HepG2 (cell line): ENCODE measurements at regions not wholly inside any gene's neighbourhood (a gene's known extent, or its start where the extent isn't known, plus 50 kb on each side); places are given as distances from the start of the nearest gene placed in this dataset.

ENCODE experiments used
- ATAC-seq: fragments of 200-7000 bp; cut with Tn5 transposase; 3 replicates; pipeline ENCODE4 v1.9.1; 2020; ENCODE audit warnings: mild to moderate bottlenecking, moderate library complexity
- BruUV-seq: library from RNA; stranded (reverse); fragments of 400-500 nt; replicated peaks from 2 replicates; lab custom pipeline; 2021; lab: Mats Ljungman, UMichigan
- CTCF ChIA-PET: fragments of 300-600 bp; formaldehyde crosslinking; extraction: SDS; loops from one replicate; lab custom pipeline; 2021; ENCODE audit warnings: low total read pairs, inconsistent platforms, low intra/inter-chr PET ratio; lab: Yijun Ruan, JAX
- POLR2A ChIA-PET: fragments of 350-600 bp; sonication (Branson Sonifier 250); formaldehyde crosslinking; loops from one replicate; lab custom pipeline; 2020; ENCODE audit warnings: antibody characterized with exemption, inconsistent platforms; lab: Yijun Ruan, JAX
- DNase-seq: peaks from one replicate; pipeline ENCODE4 v3.0.0-alpha.2; 2015; ENCODE audit warnings: low spot score
- FAIRE-seq: peaks from 3 replicates; lab custom pipeline; 2011; peaks lifted over from hg19 to GRCh38; lab: Jason Lieb, UNC
- H2AFZ ChIP-seq: one replicate; pipeline ENCODE4 v1.6.1; 2011; ENCODE audit warnings: low read length, inconsistent platforms
- H3K27ac ChIP-seq: fragments of 300-600 bp; 3 replicates; pipeline ENCODE4 v1.8.0; 2011; ENCODE audit warnings: mixed run types, mild to moderate bottlenecking, mixed read lengths, low read length, inconsistent platforms; ENCODE audit not compliant: insufficient read depth; ENCODE audit errors: extremely low read length
- H3K27me3 ChIP-seq, 2 experiments: fragments of 200-600 bp in 1 of 2; 2 replicates in 1 of 2; 3 replicates in 1 of 2; pipeline versions ENCODE4 v1.6.0 to v1.8.0; 2011; ENCODE audit warnings: low read length in 2 of 2, mild to moderate bottlenecking in 2 of 2, moderate library complexity in 2 of 2, inconsistent platforms in 1 of 2; ENCODE audit not compliant: insufficient read depth in 2 of 2, control insufficient read depth in 1 of 2
- H3K36me3 ChIP-seq, 2 experiments: fragments of 200-600 bp in 1 of 2; replicated peaks in 1 of 2; 2 replicates in 1 of 2; 3 replicates in 1 of 2; pipeline versions ENCODE4 v1.5.1 to v1.8.0; 2011; ENCODE audit warnings: low read length in 2 of 2, inconsistent platforms in 1 of 2; ENCODE audit not compliant: insufficient read depth in 2 of 2, control insufficient read depth in 1 of 2
- H3K4me1 ChIP-seq: 2 replicates; pipeline ENCODE4 v1.5.1; 2012; ENCODE audit warnings: low read length, inconsistent platforms; ENCODE audit not compliant: insufficient read depth
- H3K4me2 ChIP-seq: 2 replicates; pipeline ENCODE4 v1.6.0; 2011; ENCODE audit warnings: low read depth, low read length, inconsistent platforms
- H3K4me3 ChIP-seq, 3 experiments: fragments of 200-600 bp in 1 of 3; sonication (generic), shearing (Covaris generic) in 1 of 3; replicated peaks in 1 of 3; 2 replicates each; pipeline ENCODE4 v1.5.1; 2011 to 2016; ENCODE audit warnings: low read length in 3 of 3, inconsistent platforms in 2 of 3, low read depth in 2 of 3, mild to moderate bottlenecking in 2 of 3, control low read depth in 1 of 3, mixed read lengths in 1 of 3; ENCODE audit not compliant: insufficient read depth in 1 of 3
- H3K79me2 ChIP-seq: one replicate; pipeline ENCODE4 v1.6.1; 2011; ENCODE audit warnings: low read length, inconsistent platforms; ENCODE audit not compliant: insufficient read depth
- H3K9ac ChIP-seq: 2 replicates; pipeline ENCODE4 v1.6.0; 2011; ENCODE audit warnings: mild to moderate bottlenecking, low read depth, low read length, inconsistent platforms; ENCODE audit not compliant: insufficient read depth
- H3K9me3 ChIP-seq: 2 replicates; pipeline ENCODE4 v1.5.1; 2012; ENCODE audit warnings: mild to moderate bottlenecking, low read length
- H4K20me1 ChIP-seq: 2 replicates; pipeline ENCODE4 v1.6.0; 2011; ENCODE audit warnings: inconsistent platforms, mild to moderate bottlenecking, low read length, moderate library complexity; ENCODE audit not compliant: insufficient read depth
- BHLHE40 ChIP-seq: IDR thresholded peaks from 2 replicates; pipeline ENCODE4 v1.6.1; 2011; ENCODE audit warnings: low read length, improper control_type of control experiment
- ETV6 ChIP-seq: sonication (generic); formaldehyde crosslinking; conservative IDR thresholded peaks from 2 replicates; pipeline ENCODE4 v1.4.0; 2020; ENCODE audit warnings: missing genetic modification reagents
- KAT7 ChIP-seq: IDR thresholded peaks from 2 replicates; pipeline ENCODE4 v1.6.1; 2018; ENCODE audit warnings: borderline replicate concordance, missing compliant biosample characterization
- MTF2 ChIP-seq: sonication (generic); formaldehyde crosslinking; IDR thresholded peaks from 2 replicates; pipeline ENCODE4 v1.5.0; 2020; ENCODE audit warnings: missing genetic modification reagents, borderline replicate concordance
- MYPOP ChIP-seq: sonication (generic); formaldehyde crosslinking; IDR thresholded peaks from 2 replicates; pipeline ENCODE4 v1.8.1; 2023; ENCODE audit warnings: mild to moderate bottlenecking, moderate library complexity, missing genetic modification reagents
- NR2F6 ChIP-seq, 2 experiments: IDR thresholded peaks; 2 replicates each; pipeline ENCODE4 v1.6.1; 2016; ENCODE audit warnings: antibody characterized with exemption in 1 of 2, mild to moderate bottlenecking in 1 of 2
- RAD51 ChIP-seq: fragments of 450-650 bp; IDR thresholded peaks from 2 replicates; pipeline ENCODE4 v1.6.1; 2016; ENCODE audit warnings: borderline replicate concordance
- ZNF180 ChIP-seq: sonication (generic); formaldehyde crosslinking; IDR thresholded peaks from 2 replicates; pipeline ENCODE4 v1.4.0; 2020; ENCODE audit warnings: low read depth, missing genetic modification reagents, borderline replicate concordance
- ZNF3 ChIP-seq: IDR thresholded peaks from 2 replicates; pipeline ENCODE4 v1.7.0; 2017; ENCODE audit warnings: inconsistent platforms
- ZNF350 ChIP-seq: sonication (generic); formaldehyde crosslinking; IDR thresholded peaks from 2 replicates; pipeline ENCODE4 v1.4.0; 2020; ENCODE audit warnings: mild to moderate bottlenecking, low read depth, missing genetic modification reagents, borderline replicate concordance
- WGBS: methylation state at CpG from one replicate; pipeline ENCODE4 v1.1.6; 2017; ENCODE audit warnings: low lambda C conversion rate; 5-methylcytosine and 5-hydroxymethylcytosine counted together
- in situ Hi-C: cut with HindIII; loops from 2 replicates; pipeline ENCODE4 v1.10.0; 2017; ENCODE audit warnings: low pct_unique_long_range_greater_than_20kb; ENCODE audit not compliant: extremely low pct_ligation_motif_present
- intact Hi-C: fragments of 100-400 bp; cut with micrococcal nuclease; formaldehyde crosslinking; loops from one replicate; pipeline ENCODE4 v1.10.0; 2022; ENCODE audit not compliant: unreplicated experiment
- TF ChIP-seq, protein P1 (sequence below): IDR thresholded peaks from 2 replicates; pipeline ENCODE4 v1.6.1; 2016; ENCODE audit warnings: low read depth
- TF ChIP-seq, protein P2 (sequence below): sonication (generic); formaldehyde crosslinking; IDR thresholded peaks from 2 replicates; pipeline ENCODE4 v1.4.0; 2020; ENCODE audit warnings: missing genetic modification reagents

GRCh38 chr11:23112390-23112789 is 252.1 kb upstream of the CCDC179 start:
- no peak overlapping the region for H3K4me3 ChIP-seq
- H3K79me2 ChIP-seq: no peaks in the 10 kb centered on the region
- H2AFZ ChIP-seq: no peak overlapping the region
- FAIRE-seq (no peak), DNase-seq (no peak), ATAC-seq (no peak)
- in situ Hi-C loops: loop anchor here (25.0 kb wide), 1 partner anchor 1275 kb away; no protein-coding TSS in a partner anchor
- H3K36me3 ChIP-seq: no peaks in the 10 kb centered on the region
- BruUV-seq: no TSS peak
- CTCF ChIA-PET: no interaction called here
- POLR2A ChIA-PET: no interaction called here
- H3K27me3 ChIP-seq: no peaks in the 10 kb centered on the region
- H3K4me1 ChIP-seq: peaks cover 13% of the 10 kb centered on the region
- WGBS: 73% methylated on average over 4 of the region's 4 CpGs
- H4K20me1 ChIP-seq: no peaks in the 10 kb centered on the region
- H3K9ac ChIP-seq: no peak overlapping the region
- no peak overlapping the region for H3K27ac ChIP-seq
- peak overlapping the region; percentile 61; the same call in 1 of the 2 replicates for H3K4me2 ChIP-seq
- TF ChIP-seq, protein P1, sequence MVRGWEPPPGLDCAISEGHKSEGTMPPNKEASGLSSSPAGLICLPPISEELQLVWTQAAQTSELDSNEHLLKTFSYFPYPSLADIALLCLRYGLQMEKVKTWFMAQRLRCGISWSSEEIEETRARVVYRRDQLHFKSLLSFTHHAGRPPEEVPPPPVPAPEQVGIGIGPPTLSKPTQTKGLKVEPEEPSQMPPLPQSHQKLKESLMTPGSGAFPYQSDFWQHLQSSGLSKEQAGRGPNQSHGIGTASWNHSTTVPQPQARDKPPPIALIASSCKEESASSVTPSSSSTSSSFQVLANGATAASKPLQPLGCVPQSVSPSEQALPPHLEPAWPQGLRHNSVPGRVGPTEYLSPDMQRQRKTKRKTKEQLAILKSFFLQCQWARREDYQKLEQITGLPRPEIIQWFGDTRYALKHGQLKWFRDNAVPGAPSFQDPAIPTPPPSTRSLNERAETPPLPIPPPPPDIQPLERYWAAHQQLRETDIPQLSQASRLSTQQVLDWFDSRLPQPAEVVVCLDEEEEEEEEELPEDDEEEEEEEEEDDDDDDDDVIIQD (CRISPR knock-in tag): no peak
- TF ChIP-seq NR2F6 (IDR thresholded peaks at IDR 0.05) (no peak), NR2F6 (CRISPR knock-in tag; IDR thresholded peaks at IDR 0.05) (no peak), ZNF350 (no peak), ZNF3 (CRISPR knock-in tag) (no peak), RAD51 (no peak), MTF2 (CRISPR knock-in tag) (no peak), BHLHE40 (no peak), ETV6 (no peak), ZNF180 (CRISPR knock-in tag) (no peak), MYPOP (CRISPR knock-in tag) (no peak), KAT7 (CRISPR knock-in tag) (no peak)
- TF ChIP-seq, protein P2, sequence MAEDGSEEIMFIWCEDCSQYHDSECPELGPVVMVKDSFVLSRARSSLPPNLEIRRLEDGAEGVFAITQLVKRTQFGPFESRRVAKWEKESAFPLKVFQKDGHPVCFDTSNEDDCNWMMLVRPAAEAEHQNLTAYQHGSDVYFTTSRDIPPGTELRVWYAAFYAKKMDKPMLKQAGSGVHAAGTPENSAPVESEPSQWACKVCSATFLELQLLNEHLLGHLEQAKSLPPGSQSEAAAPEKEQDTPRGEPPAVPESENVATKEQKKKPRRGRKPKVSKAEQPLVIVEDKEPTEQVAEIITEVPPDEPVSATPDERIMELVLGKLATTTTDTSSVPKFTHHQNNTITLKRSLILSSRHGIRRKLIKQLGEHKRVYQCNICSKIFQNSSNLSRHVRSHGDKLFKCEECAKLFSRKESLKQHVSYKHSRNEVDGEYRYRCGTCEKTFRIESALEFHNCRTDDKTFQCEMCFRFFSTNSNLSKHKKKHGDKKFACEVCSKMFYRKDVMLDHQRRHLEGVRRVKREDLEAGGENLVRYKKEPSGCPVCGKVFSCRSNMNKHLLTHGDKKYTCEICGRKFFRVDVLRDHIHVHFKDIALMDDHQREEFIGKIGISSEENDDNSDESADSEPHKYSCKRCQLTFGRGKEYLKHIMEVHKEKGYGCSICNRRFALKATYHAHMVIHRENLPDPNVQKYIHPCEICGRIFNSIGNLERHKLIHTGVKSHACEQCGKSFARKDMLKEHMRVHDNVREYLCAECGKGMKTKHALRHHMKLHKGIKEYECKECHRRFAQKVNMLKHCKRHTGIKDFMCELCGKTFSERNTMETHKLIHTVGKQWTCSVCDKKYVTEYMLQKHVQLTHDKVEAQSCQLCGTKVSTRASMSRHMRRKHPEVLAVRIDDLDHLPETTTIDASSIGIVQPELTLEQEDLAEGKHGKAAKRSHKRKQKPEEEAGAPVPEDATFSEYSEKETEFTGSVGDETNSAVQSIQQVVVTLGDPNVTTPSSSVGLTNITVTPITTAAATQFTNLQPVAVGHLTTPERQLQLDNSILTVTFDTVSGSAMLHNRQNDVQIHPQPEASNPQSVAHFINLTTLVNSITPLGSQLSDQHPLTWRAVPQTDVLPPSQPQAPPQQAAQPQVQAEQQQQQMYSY: no peak
- H3K9me3 ChIP-seq: no peaks in the 10 kb centered on the region
- intact Hi-C loops: no loop called here
